ENCODE measurements at regions not wholly inside any gene's neighbourhood (a gene's known extent, or its start where the extent isn't known, plus 50 kb on each side); places are given as distances from the start of the nearest gene placed in this dataset.

GRCh38 chr3:83393276-83393675 is 1565.5 kb upstream of the CADM2 start:
- no peak for TF ChIP-seq CTCF (IDR thresholded peaks at IDR 0.05; ENCODE audit: low read length)
- TF ChIP-seq EZH2 (IDR thresholded peaks at IDR 0.05; ENCODE audit: borderline replicate concordance, low read length): no peak

Measured in OCI-LY1 (cell line).